ENCODE measurements at regions not wholly inside any gene's neighbourhood (a gene's known extent, or its start where the extent isn't known, plus 50 kb on each side); places are given as distances from the start of the nearest gene placed in this dataset.

DNA sequence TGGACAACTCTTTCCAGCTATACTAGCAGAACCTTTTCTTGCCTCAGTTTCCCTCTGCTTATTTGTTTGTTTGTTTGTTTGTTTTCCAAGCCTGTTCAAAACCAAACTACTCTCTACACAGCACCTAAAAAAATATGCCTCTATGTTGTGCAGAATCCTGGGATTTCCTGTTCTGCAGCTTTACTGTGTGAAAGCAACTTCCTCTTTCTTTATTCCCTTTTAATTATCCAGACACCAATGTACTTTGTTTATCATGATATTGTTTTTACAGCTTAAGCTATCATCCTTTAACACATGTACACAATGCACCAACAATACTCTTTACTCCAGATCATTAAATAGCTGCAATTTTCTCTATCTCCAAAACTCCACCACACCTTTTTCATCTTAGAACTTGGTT, 259.5 kb downstream of the EPHA4 start:
- DNase-seq = no peak
- Histone ChIP-seq H3K4me3 (no peak overlapping the region), H3K27me3 (peaks cover 4% of the 10 kb centered on the region), H3K27ac (no peak overlapping the region), H3K4me1 (no peaks in the 10 kb centered on the region), H3K9me3 (no peaks in the 10 kb centered on the region), H3K36me3 (no peaks in the 10 kb centered on the region)
- ATAC-seq = no peak
- no peak for TF ChIP-seq CTCF (IDR thresholded peaks at IDR 0.05)
- intact Hi-C loops (cut with DNase I) = no loop called here

DNA sequence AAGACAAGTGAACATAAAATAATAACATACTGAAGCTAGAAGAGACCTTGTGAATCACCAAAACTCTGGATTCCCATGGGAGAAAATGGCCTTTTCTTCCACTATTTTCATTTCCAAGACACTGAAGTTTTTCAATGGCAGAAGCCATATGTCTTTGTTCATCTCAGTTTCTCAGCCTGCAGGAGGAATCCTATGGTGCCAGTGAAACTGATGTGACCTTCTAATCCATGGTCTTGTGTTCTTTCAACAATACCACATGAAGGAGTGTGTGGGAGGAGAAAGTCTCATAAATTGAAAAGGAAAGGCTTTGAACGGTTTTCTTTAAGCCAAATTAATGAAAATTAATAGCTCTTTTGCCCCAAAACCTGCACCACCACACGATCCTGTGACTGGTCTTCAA, 257.3 kb downstream of the EPHA4 start:
- Histone ChIP-seq H3K4me1 (no peaks in the 10 kb centered on the region), H3K4me3 (no peak overlapping the region), H3K36me3 (no peaks in the 10 kb centered on the region), H3K27me3 (peaks cover 4% of the 10 kb centered on the region), H3K27ac (no peak overlapping the region), H3K9me3 (no peaks in the 10 kb centered on the region)
- intact Hi-C loops (cut with DNase I) = no loop called here
- TF ChIP-seq CTCF (IDR thresholded peaks at IDR 0.05) = no peak
- DNase-seq = no peak
- ATAC-seq = no peak

DNA sequence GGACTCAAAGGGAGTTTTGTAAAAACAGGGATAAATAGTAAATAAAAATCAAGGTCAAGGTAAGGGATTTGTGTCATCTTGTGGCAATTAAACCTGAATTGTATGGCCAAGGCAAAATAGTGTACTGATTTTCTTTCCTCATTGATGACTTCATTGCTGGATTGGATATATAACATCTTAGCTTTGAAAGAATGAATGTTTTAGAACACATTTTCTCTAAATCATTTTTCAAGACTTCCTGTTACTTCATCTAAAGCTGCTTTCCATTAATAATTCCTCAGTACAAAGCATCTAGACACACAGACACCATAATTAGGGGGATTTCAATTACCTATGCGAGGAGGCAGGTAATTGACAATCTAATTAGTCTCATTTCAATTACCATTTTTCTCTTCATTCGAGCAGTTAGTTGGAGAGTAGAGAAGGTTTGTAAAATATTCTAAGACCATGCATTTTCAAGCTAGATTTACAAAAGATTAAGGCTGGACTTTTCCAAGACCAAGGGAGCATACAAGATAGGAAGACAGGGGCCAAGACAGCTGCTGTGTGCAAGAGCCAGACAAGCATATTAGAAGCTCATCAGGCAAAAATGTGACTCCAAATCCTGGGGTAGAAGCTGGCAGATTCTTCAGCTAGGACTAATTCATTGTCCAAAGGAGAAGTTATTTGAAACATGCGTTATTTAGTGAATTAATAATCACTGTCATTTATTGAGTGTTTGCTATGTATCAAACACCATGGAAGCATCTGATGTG, 253.6 kb downstream of the EPHA4 start:
- no peak for TF ChIP-seq CTCF (IDR thresholded peaks at IDR 0.05)
- Histone ChIP-seq H3K4me3 (no peak overlapping the region), H3K27ac (no peak overlapping the region), H3K27me3 (peaks cover 4% of the 10 kb centered on the region), H3K36me3 (no peaks in the 10 kb centered on the region), H3K9me3 (no peaks in the 10 kb centered on the region), H3K4me1 (no peaks in the 10 kb centered on the region)
- ATAC-seq (no peak), DNase-seq (no peak)
- intact Hi-C loops (cut with DNase I) = no loop called here

- Histone ChIP-seq H3K4me3 (no peak overlapping the region), H3K27ac (no peak overlapping the region), H3K36me3 (no peaks in the 10 kb centered on the region), H3K4me1 (no peaks in the 10 kb centered on the region), H3K27me3 (no peaks in the 10 kb centered on the region), H3K9me3 (no peaks in the 10 kb centered on the region)
- no peak for ATAC-seq
- no peak for DNase-seq
- no peak for TF ChIP-seq CTCF (IDR thresholded peaks at IDR 0.05)
- intact Hi-C loops (cut with DNase I) = no loop called here
Measured at GRCh38 chr2:221322741-221323140, 249.4 kb downstream of the EPHA4 start.

DNA sequence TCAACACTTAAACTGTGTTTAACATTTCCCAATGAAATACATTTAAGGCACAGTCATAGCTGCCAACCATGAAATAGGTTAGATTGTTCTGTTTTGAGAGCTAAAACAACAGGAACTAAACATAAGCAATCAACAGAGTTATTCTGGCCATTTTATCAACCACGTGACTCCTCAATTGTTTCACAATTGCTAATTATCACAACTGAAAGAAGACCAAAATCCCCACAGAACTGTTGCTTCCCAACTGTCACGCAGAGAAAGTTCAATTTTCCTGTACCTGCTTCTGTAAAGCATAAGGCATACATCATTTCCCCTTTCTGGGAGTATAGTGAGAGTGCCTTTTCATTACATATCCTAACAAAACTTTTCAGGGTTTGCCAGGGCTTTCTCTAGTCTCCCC, 248.6 kb downstream of the EPHA4 start:
- no peak for TF ChIP-seq CTCF (IDR thresholded peaks at IDR 0.05)
- H3K36me3 ChIP-seq = no peaks in the 10 kb centered on the region
- DNase-seq (no peak), ATAC-seq (no peak)
- no peaks in the 10 kb centered on the region for H3K4me1 ChIP-seq
- H3K27ac ChIP-seq = no peak overlapping the region
- H3K9me3 ChIP-seq = no peaks in the 10 kb centered on the region
- intact Hi-C loops (cut with DNase I) = no loop called here
- no peak overlapping the region for H3K4me3 ChIP-seq
- no peaks in the 10 kb centered on the region for H3K27me3 ChIP-seq

GRCh38 chr2:221330436-221330835, 241.7 kb downstream of the EPHA4 start:
- H3K9me3 ChIP-seq = no peaks in the 10 kb centered on the region
- H3K27me3 ChIP-seq = no peaks in the 10 kb centered on the region
- H3K4me1 ChIP-seq = no peaks in the 10 kb centered on the region
- no peak overlapping the region for H3K27ac ChIP-seq
- no peak overlapping the region for H3K4me3 ChIP-seq
- no peaks in the 10 kb centered on the region for H3K36me3 ChIP-seq
- intact Hi-C loops (cut with DNase I) = no loop called here
- TF ChIP-seq CTCF (IDR thresholded peaks at IDR 0.05) = no peak
- DNase-seq = no peak
- no peak for ATAC-seq

Measured in upper lobe of right lung (tissue), 1 donor.